ENCODE measurements at regions not wholly inside any gene's neighbourhood (a gene's known extent, or its start where the extent isn't known, plus 50 kb on each side); places are given as distances from the start of the nearest gene placed in this dataset.

GRCh38 chr11:129631201-129631600 lies 184.4 kb upstream of the TMEM45B start:
- no peak for ATAC-seq (ENCODE audit: low read depth)
- no peak overlapping the region for H3K4me3 Mint-ChIP-seq
- H3K27ac Mint-ChIP-seq, result no peak overlapping the region
- no peaks in the 10 kb centered on the region for H3K27me3 ChIP-seq (replicated peaks in 1 of 4; ENCODE audit: control extremely low read depth in 1 of 4, control insufficient read depth in 3 of 4, insufficient read depth in 4 of 4, low read length in 3 of 4)
- no peak overlapping the region for H2AFZ ChIP-seq (ENCODE audit: insufficient read depth, low read depth, low read length, poor library complexity, severe bottlenecking)
- ChIA-PET POLR2A (no interaction called here), CTCF (no interaction called here)
- H3K4me1 Mint-ChIP-seq, result no peaks in the 10 kb centered on the region
- H3K36me3 ChIP-seq (replicated peaks in 1 of 2; ENCODE audit: control extremely low read depth in 1 of 2, control insufficient read depth in 1 of 2, extremely low read depth in 1 of 2, insufficient read depth in 2 of 2, low read length in 1 of 2), result no peaks in the 10 kb centered on the region
- WGBS (ENCODE audit: insufficient coverage), result no CpG with 5 or more reads among the region's 2 CpGs
- no peaks in the 10 kb centered on the region for H3K4me1 ChIP-seq (ENCODE audit: control insufficient read depth in 2 of 2, insufficient read depth in 2 of 2, low read length in 2 of 2)
- H3K9me3 ChIP-seq (ENCODE audit: control extremely low read depth in 1 of 3, control insufficient read depth in 2 of 3, insufficient read depth in 1 of 3, low read length in 2 of 3), result peaks cover 0 to 7% (median 0%) of the 10 kb centered on the region in 3 donors
- H4K20me1 ChIP-seq (ENCODE audit: control insufficient read depth, insufficient read depth, low read length, poor library complexity, severe bottlenecking), result no peaks in the 10 kb centered on the region
- H3K79me2 ChIP-seq (ENCODE audit: control insufficient read depth, insufficient read depth, low read length), result no peaks in the 10 kb centered on the region
- TF ChIP-seq, protein P1, sequence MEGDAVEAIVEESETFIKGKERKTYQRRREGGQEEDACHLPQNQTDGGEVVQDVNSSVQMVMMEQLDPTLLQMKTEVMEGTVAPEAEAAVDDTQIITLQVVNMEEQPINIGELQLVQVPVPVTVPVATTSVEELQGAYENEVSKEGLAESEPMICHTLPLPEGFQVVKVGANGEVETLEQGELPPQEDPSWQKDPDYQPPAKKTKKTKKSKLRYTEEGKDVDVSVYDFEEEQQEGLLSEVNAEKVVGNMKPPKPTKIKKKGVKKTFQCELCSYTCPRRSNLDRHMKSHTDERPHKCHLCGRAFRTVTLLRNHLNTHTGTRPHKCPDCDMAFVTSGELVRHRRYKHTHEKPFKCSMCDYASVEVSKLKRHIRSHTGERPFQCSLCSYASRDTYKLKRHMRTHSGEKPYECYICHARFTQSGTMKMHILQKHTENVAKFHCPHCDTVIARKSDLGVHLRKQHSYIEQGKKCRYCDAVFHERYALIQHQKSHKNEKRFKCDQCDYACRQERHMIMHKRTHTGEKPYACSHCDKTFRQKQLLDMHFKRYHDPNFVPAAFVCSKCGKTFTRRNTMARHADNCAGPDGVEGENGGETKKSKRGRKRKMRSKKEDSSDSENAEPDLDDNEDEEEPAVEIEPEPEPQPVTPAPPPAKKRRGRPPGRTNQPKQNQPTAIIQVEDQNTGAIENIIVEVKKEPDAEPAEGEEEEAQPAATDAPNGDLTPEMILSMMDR (IDR thresholded peaks at IDR 0.05), result no peak
- no peak for TF ChIP-seq EZH2 (IDR thresholded peaks at IDR 0.05; ENCODE audit: borderline replicate concordance, insufficient read depth, low read depth, low read length, poor library complexity, severe bottlenecking)
- no peak for DNase-seq
- no peak overlapping the region for H3K4me2 ChIP-seq (replicated peaks; ENCODE audit: low read depth, low read length, poor library complexity, severe bottlenecking)
- H3K27ac ChIP-seq (ENCODE audit: low read length in 2 of 2), result no peak overlapping the region
- intact Hi-C loops (cut with micrococcal nuclease), result no loop called here
- H3K27me3 Mint-ChIP-seq, result no peaks in the 10 kb centered on the region
- H3K9ac ChIP-seq (ENCODE audit: low read length), result no peak overlapping the region
- peaks cover 3% of the 10 kb centered on the region for H3K9me3 Mint-ChIP-seq (ENCODE audit: insufficient read depth)
- no peak overlapping the region for H3K4me3 ChIP-seq (ENCODE audit: control extremely low read depth in 1 of 5, extremely low read depth in 1 of 5, insufficient read depth in 1 of 5, low read depth in 2 of 5, low read length in 4 of 5)

GRCh38 chr11:129636926-129637325 lies 178.7 kb upstream of the TMEM45B start:
- no peak overlapping the region for H3K4me3 Mint-ChIP-seq
- H3K27me3 Mint-ChIP-seq, result no peaks in the 10 kb centered on the region
- CTCF ChIA-PET, result no interaction called here
- intact Hi-C loops (cut with micrococcal nuclease), result no loop called here
- no peak for ATAC-seq (ENCODE audit: low read depth)
- H3K9me3 Mint-ChIP-seq (ENCODE audit: insufficient read depth), result no peaks in the 10 kb centered on the region
- Histone ChIP-seq H3K27ac (ENCODE audit: low read length in 2 of 2) (no peak overlapping the region), H3K79me2 (ENCODE audit: control insufficient read depth, insufficient read depth, low read length) (no peaks in the 10 kb centered on the region), H3K4me2 (replicated peaks; ENCODE audit: low read depth, low read length, poor library complexity, severe bottlenecking) (no peak overlapping the region), H3K9me3 (ENCODE audit: control extremely low read depth in 1 of 3, control insufficient read depth in 2 of 3, insufficient read depth in 1 of 3, low read length in 2 of 3) (peaks cover 0 to 4% (median 0%) of the 10 kb centered on the region in 3 donors), H2AFZ (ENCODE audit: insufficient read depth, low read depth, low read length, poor library complexity, severe bottlenecking) (no peak overlapping the region), H3K9ac (ENCODE audit: low read length) (no peak overlapping the region), H3K4me1 (ENCODE audit: control insufficient read depth in 2 of 2, insufficient read depth in 2 of 2, low read length in 2 of 2) (no peaks in the 10 kb centered on the region), H3K36me3 (replicated peaks in 1 of 2; ENCODE audit: control extremely low read depth in 1 of 2, control insufficient read depth in 1 of 2, extremely low read depth in 1 of 2, insufficient read depth in 2 of 2, low read length in 1 of 2) (no peaks in the 10 kb centered on the region), H3K27me3 (replicated peaks in 1 of 4; ENCODE audit: control extremely low read depth in 1 of 4, control insufficient read depth in 3 of 4, insufficient read depth in 4 of 4, low read length in 3 of 4) (no peaks in the 10 kb centered on the region), H4K20me1 (ENCODE audit: control insufficient read depth, insufficient read depth, low read length, poor library complexity, severe bottlenecking) (no peaks in the 10 kb centered on the region), H3K4me3 (ENCODE audit: control extremely low read depth in 1 of 5, extremely low read depth in 1 of 5, insufficient read depth in 1 of 5, low read depth in 2 of 5, low read length in 4 of 5) (no peak overlapping the region)
- TF ChIP-seq, protein P1 (IDR thresholded peaks at IDR 0.05), result no peak
- no peak for TF ChIP-seq EZH2 (IDR thresholded peaks at IDR 0.05; ENCODE audit: borderline replicate concordance, insufficient read depth, low read depth, low read length, poor library complexity, severe bottlenecking)
- POLR2A ChIA-PET, result no interaction called here
- no peaks in the 10 kb centered on the region for H3K4me1 Mint-ChIP-seq
- WGBS (ENCODE audit: insufficient coverage), result no CpG with 5 or more reads among the region's 6 CpGs
- DNase-seq, result no peak
- no peak overlapping the region for H3K27ac Mint-ChIP-seq

Data from B cell (primary cell).